A673 (cell line): ENCODE measurements at regions not wholly inside any gene's neighbourhood (a gene's known extent, or its start where the extent isn't known, plus 50 kb on each side); places are given as distances from the start of the nearest gene placed in this dataset.

Source experiments
- BruUV-seq: library from RNA; stranded (reverse); fragments of 400-500 nt; replicated peaks from 2 replicates; lab custom pipeline; 2021; lab: Mats Ljungman, UMichigan
- CTCF ChIA-PET: fragments of 300-600 bp; sonication (Branson Sonifier 250); formaldehyde crosslinking; loops from one replicate; lab custom pipeline; 2022; ENCODE audit warnings: antibody characterized with exemption; lab: Charles Lee
- POLR2A ChIA-PET: fragments of 300-600 bp; sonication (Branson Sonifier 250); formaldehyde crosslinking; loops from one replicate; lab custom pipeline; 2022; ENCODE audit warnings: antibody characterized with exemption; ENCODE audit not compliant: low non-redundant PET; lab: Charles Lee
- DNase-seq: peaks from one replicate; pipeline ENCODE4 v3.0.0-alpha.2; 2015; ENCODE audit warnings: low spot score
- H3K27ac ChIP-seq: fragments of 200-600 bp; sonication (generic); 2 replicates; pipeline ENCODE4 v1.5.1; 2016; ENCODE audit warnings: mixed run types, low read depth, mild to moderate bottlenecking, mixed read lengths, antibody characterized with exemption, low read length; ENCODE audit not compliant: poor library complexity, severe bottlenecking
- H3K27me3 ChIP-seq: fragments of 200-600 bp; sonication (generic); replicated peaks from 2 replicates; pipeline ENCODE4 v1.6.1; 2017; ENCODE audit warnings: mixed run types, low read depth, mild to moderate bottlenecking, mixed read lengths, antibody characterized with exemption, low read length; ENCODE audit not compliant: insufficient read depth, poor library complexity
- H3K36me3 ChIP-seq: fragments of 200-600 bp; sonication (generic); 2 replicates; pipeline ENCODE4 v1.6.1; 2016; ENCODE audit warnings: mixed run types, mild to moderate bottlenecking, mixed read lengths, antibody characterized with exemption, low read length; ENCODE audit not compliant: insufficient read depth, poor library complexity, severe bottlenecking
- H3K4me1 ChIP-seq: fragments of 200-600 bp; sonication (generic); 2 replicates; pipeline ENCODE4 v1.6.1; 2017; ENCODE audit warnings: mixed run types, mild to moderate bottlenecking, mixed read lengths, antibody characterized with exemption, low read length; ENCODE audit not compliant: insufficient read depth, poor library complexity, severe bottlenecking
- H3K4me3 ChIP-seq: fragments of 200-600 bp; sonication (generic); 2 replicates; pipeline ENCODE4 v1.5.1; 2016; ENCODE audit warnings: low read depth, mixed run types, mild to moderate bottlenecking, mixed read lengths, low read length; ENCODE audit not compliant: poor library complexity, severe bottlenecking
- H3K9me3 ChIP-seq: fragments of 200-600 bp; sonication (generic); 2 replicates; pipeline ENCODE4 v1.6.1; 2016; ENCODE audit warnings: mixed run types, low read depth, mild to moderate bottlenecking, mixed read lengths, antibody characterized with exemption, low read length; ENCODE audit not compliant: poor library complexity, severe bottlenecking
- CTCF ChIP-seq: fragments of 300-800, 200-600 bp; sonication (generic); conservative IDR thresholded peaks from 2 replicates; pipeline ENCODE4 v1.5.1; 2017; ENCODE audit warnings: low read depth, mild to moderate bottlenecking, antibody characterized with exemption, low read length, moderate library complexity, mixed read lengths
- EZH2 ChIP-seq: fragments of 200-600 bp; sonication (generic); IDR thresholded peaks from 2 replicates; pipeline ENCODE4 v1.6.1; 2017; ENCODE audit warnings: borderline replicate concordance, low read depth, mild to moderate bottlenecking, mixed read lengths, antibody characterized with exemption, low read length; ENCODE audit not compliant: poor library complexity, severe bottlenecking
- intact Hi-C: fragments of 100-400 bp; cut with micrococcal nuclease; formaldehyde crosslinking; loops from one replicate; pipeline ENCODE4 v1.10.0; 2022; ENCODE audit not compliant: unreplicated experiment

GRCh38 chr7:21365866-21366624 is 61.8 kb upstream of the SP4 start:
- no peaks in the 10 kb centered on the region for H3K9me3 ChIP-seq
- ChIA-PET POLR2A (no interaction called here), CTCF (no interaction called here)
- H3K4me1 ChIP-seq: no peaks in the 10 kb centered on the region
- peaks cover 29% of the 10 kb centered on the region for H3K27me3 ChIP-seq
- H3K27ac ChIP-seq: no peak overlapping the region
- no peak overlapping the region for H3K4me3 ChIP-seq
- BruUV-seq: no TSS peak
- no peak for TF ChIP-seq EZH2
- TF ChIP-seq CTCF: no peak
- no peak for DNase-seq
- intact Hi-C loops: no loop called here
- no peaks in the 10 kb centered on the region for H3K36me3 ChIP-seq

- BruUV-seq: no TSS peak
- ChIA-PET CTCF (no interaction called here), POLR2A (no interaction called here)
- no peak for DNase-seq
- no peak overlapping the region for H3K4me3 ChIP-seq
- H3K36me3 ChIP-seq: no peaks in the 10 kb centered on the region
- no peak overlapping the region for H3K27ac ChIP-seq
- H3K27me3 ChIP-seq: peaks cover 24% of the 10 kb centered on the region
- no peaks in the 10 kb centered on the region for H3K9me3 ChIP-seq
- H3K4me1 ChIP-seq: no peaks in the 10 kb centered on the region
- TF ChIP-seq EZH2 (no peak), CTCF (no peak)
- intact Hi-C loops: no loop called here
Measured at GRCh38 chr7:21367081-21367480, 60.8 kb upstream of the SP4 start.

GRCh38 chr7:21367537-21367936 is 60.3 kb upstream of the SP4 start:
- Histone ChIP-seq H3K27me3 (peaks cover 20% of the 10 kb centered on the region), H3K27ac (no peak overlapping the region), H3K36me3 (no peaks in the 10 kb centered on the region), H3K4me3 (no peak overlapping the region), H3K9me3 (no peaks in the 10 kb centered on the region), H3K4me1 (no peaks in the 10 kb centered on the region)
- DNase-seq: no peak
- TF ChIP-seq EZH2: no peak
- no peak for TF ChIP-seq CTCF
- ChIA-PET POLR2A (no interaction called here), CTCF (no interaction called here)
- no TSS peak for BruUV-seq
- intact Hi-C loops: no loop called here
